B cell (primary cell): ENCODE measurements at regions not wholly inside any gene's neighbourhood (a gene's known extent, or its start where the extent isn't known, plus 50 kb on each side); places are given as distances from the start of the nearest gene placed in this dataset.

Source experiments
- ATAC-seq: fragments of 200-7000 bp; cut with Tn5 transposase; one replicate; pipeline ENCODE4 v1.10.0; 2021; ENCODE audit warnings: low read depth, mild to moderate bottlenecking, moderate number of reproducible peaks, moderate library complexity
- CTCF ChIA-PET: fragments of 350-600 bp; sonication (Branson Sonifier 250); formaldehyde crosslinking; loops from one replicate; lab custom pipeline; 2021; ENCODE audit warnings: antibody characterized with exemption, inconsistent platforms; lab: Charles Lee
- POLR2A ChIA-PET: fragments of 350-600 bp; sonication (Branson Sonifier 250); formaldehyde crosslinking; loops from one replicate; lab custom pipeline; 2021; ENCODE audit warnings: antibody characterized with exemption; lab: Charles Lee
- DNase-seq: peaks from one replicate; pipeline ENCODE4 v3.0.0; 2013
- H2AFZ ChIP-seq: 2 replicates; pipeline ENCODE4 v1.6.1; 2012; ENCODE audit warnings: mild to moderate bottlenecking, low read depth, low read length; ENCODE audit not compliant: insufficient read depth, poor library complexity, severe bottlenecking
- H3K27ac ChIP-seq, 2 donors: 1 replicate in 1 of 2; 2 replicates in 1 of 2; pipeline ENCODE4 v1.5.1; 2012 to 2013; ENCODE audit warnings: low read length in 2 of 2, mild to moderate bottlenecking in 2 of 2, moderate library complexity in 1 of 2
- H3K27me3 ChIP-seq, 4 experiments: fragments of 200-600 bp in 1 of 4; sonication (generic) in 1 of 4; replicated peaks in 1 of 4; 1 replicate in 2 of 4; 2 replicates in 2 of 4; pipeline versions ENCODE4 v1.6.1 to v1.7.0; 2013 to 2016; ENCODE audit warnings: low read length in 3 of 4, mild to moderate bottlenecking in 2 of 4, mixed read lengths in 1 of 4, moderate library complexity in 1 of 4; ENCODE audit not compliant: insufficient read depth in 4 of 4, control insufficient read depth in 3 of 4; ENCODE audit errors: control extremely low read depth in 1 of 4
- H3K36me3 ChIP-seq, 2 experiments: replicated peaks in 1 of 2; 1 replicate in 1 of 2; 2 replicates in 1 of 2; pipeline versions ENCODE4 v1.6.1 to v1.7.1; 2013; ENCODE audit warnings: low read length in 1 of 2; ENCODE audit not compliant: insufficient read depth in 2 of 2, control insufficient read depth in 1 of 2; ENCODE audit errors: control extremely low read depth in 1 of 2, extremely low read depth in 1 of 2
- H3K4me1 ChIP-seq, 2 donors: fragments of 200-600 bp in 1 of 2; sonication (generic) in 1 of 2; 1 replicate in 1 of 2; 2 replicates in 1 of 2; pipeline versions ENCODE4 v1.5.1 to v1.6.1; 2013 to 2017; ENCODE audit warnings: low read length in 2 of 2; ENCODE audit not compliant: control insufficient read depth in 2 of 2, insufficient read depth in 2 of 2
- H3K4me2 ChIP-seq: replicated peaks from 2 replicates; pipeline ENCODE3; 2012; ENCODE audit warnings: mild to moderate bottlenecking, low read depth, low read length; ENCODE audit not compliant: poor library complexity, severe bottlenecking
- H3K4me3 ChIP-seq, 5 experiments: fragments of 200-600 bp in 1 of 5; sonication (generic) in 1 of 5; 1 replicate in 3 of 5; 2 replicates in 2 of 5; pipeline versions ENCODE4 v1.5.1 to v1.7.0; 2011 to 2016; ENCODE audit warnings: low read length in 4 of 5, mild to moderate bottlenecking in 4 of 5, low read depth in 2 of 5, control low read depth in 1 of 5, moderate library complexity in 1 of 5; ENCODE audit not compliant: insufficient read depth in 1 of 5; ENCODE audit errors: control extremely low read depth in 1 of 5, extremely low read depth in 1 of 5
- H3K79me2 ChIP-seq: fragments of 200-600 bp; sonication (generic); one replicate; pipeline ENCODE4 v1.6.0; 2016; ENCODE audit warnings: low read length; ENCODE audit not compliant: control insufficient read depth, insufficient read depth
- H3K9ac ChIP-seq: fragments of 200-600 bp; sonication (generic); 2 replicates; pipeline ENCODE4 v1.6.1; 2017; ENCODE audit warnings: mild to moderate bottlenecking, low read length, moderate library complexity
- H3K9me3 ChIP-seq, 3 donors: one replicate each; pipeline versions ENCODE4 v1.6.1 to v1.7.1; 2013; ENCODE audit warnings: low read length in 2 of 3; ENCODE audit not compliant: control insufficient read depth in 2 of 3, insufficient read depth in 1 of 3; ENCODE audit errors: control extremely low read depth in 1 of 3
- H4K20me1 ChIP-seq: 2 replicates; pipeline ENCODE4 v1.6.0; 2012; ENCODE audit warnings: mild to moderate bottlenecking, low read length; ENCODE audit not compliant: insufficient read depth, control insufficient read depth, poor library complexity, severe bottlenecking
- H3K27ac Mint-ChIP-seq: one replicate; pipeline ENCODE4 v1.8.0; 2021; ENCODE audit warnings: mixed read lengths
- H3K27me3 Mint-ChIP-seq: one replicate; pipeline ENCODE4 v1.8.0; 2021; ENCODE audit warnings: mixed read lengths
- H3K4me1 Mint-ChIP-seq: one replicate; pipeline ENCODE4 v1.8.0; 2021; ENCODE audit warnings: mixed read lengths
- H3K4me3 Mint-ChIP-seq: one replicate; pipeline ENCODE4 v1.8.0; 2021; ENCODE audit warnings: mixed read lengths
- H3K9me3 Mint-ChIP-seq: one replicate; pipeline ENCODE4 v1.8.0; 2022; ENCODE audit warnings: mixed read lengths; ENCODE audit not compliant: insufficient read depth
- EZH2 ChIP-seq: IDR thresholded peaks from 2 replicates; pipeline ENCODE4 v1.6.1; 2012; ENCODE audit warnings: borderline replicate concordance, low read depth, mild to moderate bottlenecking, moderate library complexity, low read length; ENCODE audit not compliant: insufficient read depth, poor library complexity, severe bottlenecking
- WGBS: methylation state at CpG from one replicate; pipeline ENCODE4 v1.1.5; 2013; ENCODE audit warnings: missing lambda C conversion rate; ENCODE audit not compliant: insufficient coverage; 5-methylcytosine and 5-hydroxymethylcytosine counted together
- intact Hi-C: fragments of 100-400 bp; cut with micrococcal nuclease; formaldehyde crosslinking; loops from one replicate; pipeline ENCODE4 v1.10.0; 2022
- TF ChIP-seq, protein P1 (sequence below): fragments of 200-600 bp; IDR thresholded peaks from one replicate; pipeline ENCODE4 v1.8.0; 2022; ENCODE audit warnings: antibody characterized with exemption, mild to moderate bottlenecking

DNA sequence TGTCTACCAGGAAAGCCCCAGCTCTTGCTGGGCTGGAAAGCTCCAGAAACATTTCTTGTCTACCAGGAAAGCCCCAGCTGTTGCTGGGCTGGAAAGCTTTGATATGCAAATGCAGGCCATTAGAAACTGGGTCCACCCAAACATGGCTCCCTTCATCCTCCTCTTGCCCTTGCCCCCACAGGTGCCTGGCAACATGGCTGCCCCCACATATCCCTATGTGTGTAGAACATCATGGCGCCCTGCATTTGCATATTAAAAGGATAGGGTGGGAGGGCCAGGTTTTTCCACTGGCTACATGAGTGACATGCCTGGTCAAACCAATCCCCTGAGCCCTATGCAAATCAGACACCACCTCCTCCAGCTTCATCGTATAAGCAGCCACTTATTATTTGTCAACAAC lies 455.4 kb upstream of the ARGLU1 start:
- intact Hi-C loops = no loop called here
- Histone ChIP-seq H3K27me3 (no peaks in the 10 kb centered on the region), H3K27ac (no peak overlapping the region), H3K36me3 (no peaks in the 10 kb centered on the region), H3K4me3 (no peak overlapping the region), H3K9me3 (no peaks in the 10 kb centered on the region), H3K4me1 (no peaks in the 10 kb centered on the region), H2AFZ (no peak overlapping the region), H3K79me2 (no peaks in the 10 kb centered on the region), H4K20me1 (no peaks in the 10 kb centered on the region), H3K4me2 (no peak overlapping the region), H3K9ac (no peak overlapping the region)
- ChIA-PET CTCF (no interaction called here), POLR2A (no interaction called here)
- TF ChIP-seq EZH2 = no peak
- TF ChIP-seq, protein P1, sequence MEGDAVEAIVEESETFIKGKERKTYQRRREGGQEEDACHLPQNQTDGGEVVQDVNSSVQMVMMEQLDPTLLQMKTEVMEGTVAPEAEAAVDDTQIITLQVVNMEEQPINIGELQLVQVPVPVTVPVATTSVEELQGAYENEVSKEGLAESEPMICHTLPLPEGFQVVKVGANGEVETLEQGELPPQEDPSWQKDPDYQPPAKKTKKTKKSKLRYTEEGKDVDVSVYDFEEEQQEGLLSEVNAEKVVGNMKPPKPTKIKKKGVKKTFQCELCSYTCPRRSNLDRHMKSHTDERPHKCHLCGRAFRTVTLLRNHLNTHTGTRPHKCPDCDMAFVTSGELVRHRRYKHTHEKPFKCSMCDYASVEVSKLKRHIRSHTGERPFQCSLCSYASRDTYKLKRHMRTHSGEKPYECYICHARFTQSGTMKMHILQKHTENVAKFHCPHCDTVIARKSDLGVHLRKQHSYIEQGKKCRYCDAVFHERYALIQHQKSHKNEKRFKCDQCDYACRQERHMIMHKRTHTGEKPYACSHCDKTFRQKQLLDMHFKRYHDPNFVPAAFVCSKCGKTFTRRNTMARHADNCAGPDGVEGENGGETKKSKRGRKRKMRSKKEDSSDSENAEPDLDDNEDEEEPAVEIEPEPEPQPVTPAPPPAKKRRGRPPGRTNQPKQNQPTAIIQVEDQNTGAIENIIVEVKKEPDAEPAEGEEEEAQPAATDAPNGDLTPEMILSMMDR = no peak
- Mint-ChIP-seq H3K27ac (no peak overlapping the region), H3K4me3 (no peak overlapping the region), H3K4me1 (no peaks in the 10 kb centered on the region), H3K27me3 (no peaks in the 10 kb centered on the region), H3K9me3 (no peaks in the 10 kb centered on the region)
- no CpG with 5 or more reads among the region's 2 CpGs for whole genome bisulfite sequencing
- ATAC-seq (no peak), DNase-seq (no peak)

DNA sequence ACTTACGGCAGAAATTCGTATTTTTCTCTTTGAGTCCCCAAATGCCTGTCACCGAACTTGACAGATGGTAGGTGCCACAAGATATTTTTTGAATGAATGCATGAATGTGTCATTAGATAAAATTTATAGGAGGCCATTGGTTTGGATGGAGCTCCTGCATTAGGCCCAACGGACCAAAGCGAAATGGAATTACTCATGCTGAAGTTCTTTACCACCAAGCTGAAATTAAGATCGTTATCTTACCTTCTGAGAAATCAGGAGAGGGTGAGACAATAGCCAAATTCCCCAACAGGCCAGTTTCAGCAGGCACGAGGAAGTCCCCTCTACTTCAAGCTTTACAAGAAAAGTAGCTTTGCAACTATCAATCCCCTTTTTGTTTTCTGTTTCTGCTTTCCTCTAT lies 452.5 kb upstream of the ARGLU1 start:
- Histone ChIP-seq H3K9ac (no peak overlapping the region), H3K4me2 (no peak overlapping the region), H3K4me1 (no peaks in the 10 kb centered on the region), H3K36me3 (no peaks in the 10 kb centered on the region), H3K27ac (no peak overlapping the region), H3K4me3 (no peak overlapping the region), H2AFZ (no peak overlapping the region), H3K79me2 (no peaks in the 10 kb centered on the region), H4K20me1 (no peaks in the 10 kb centered on the region), H3K27me3 (no peaks in the 10 kb centered on the region), H3K9me3 (peaks cover 0 to 5% (median 0%) of the 10 kb centered on the region in 3 donors)
- CTCF ChIA-PET = no interaction called here
- no peaks in the 10 kb centered on the region for H3K27me3 Mint-ChIP-seq
- intact Hi-C loops = no loop called here
- DNase-seq (no peak), ATAC-seq (no peak)
- H3K4me3 Mint-ChIP-seq = no peak overlapping the region
- no peak overlapping the region for H3K27ac Mint-ChIP-seq
- no peaks in the 10 kb centered on the region for H3K4me1 Mint-ChIP-seq
- no peaks in the 10 kb centered on the region for H3K9me3 Mint-ChIP-seq
- WGBS = 90% methylated on average over 3 of the region's 7 CpGs
- TF ChIP-seq, protein P1 = no peak
- TF ChIP-seq EZH2 = no peak
- POLR2A ChIA-PET = no interaction called here
